ENCODE measurements at regions not wholly inside any gene's neighbourhood (a gene's known extent, or its start where the extent isn't known, plus 50 kb on each side); places are given as distances from the start of the nearest gene placed in this dataset.
"Not testable (repeated sequence)": the region's sequence is repeated elsewhere in the genome, so short reads cannot be mapped to it uniquely, and the experiment has no call there.

- not testable (repeated sequence) for H3K79me2 ChIP-seq (ENCODE audit: control insufficient read depth, low read length); H3K9me2 ChIP-seq (replicated peaks; ENCODE audit: control insufficient read depth, low read length); H3K4me2 ChIP-seq (ENCODE audit: low read length)
Measured at GRCh38 chr16:31990980-31991379, 117.4 kb downstream of the ZNF267 start.

GRCh38 chr16:31996325-31996724 lies 122.7 kb downstream of the ZNF267 start:
- not testable (repeated sequence) for H3K9me3 ChIP-seq (ENCODE audit: control insufficient read depth, insufficient read depth, low read length); H3K4me2 ChIP-seq (ENCODE audit: low read length); H3F3A ChIP-seq (ENCODE audit: control insufficient read depth, insufficient read depth); H4K20me1 ChIP-seq (ENCODE audit: control insufficient read depth, insufficient read depth, low read depth, low read length); H3K79me2 ChIP-seq (ENCODE audit: control insufficient read depth, low read length); H3K9me2 ChIP-seq (replicated peaks; ENCODE audit: control insufficient read depth, low read length); H3K27ac ChIP-seq (ENCODE audit: low read depth, low read length); H3K27me3 ChIP-seq (ENCODE audit: control insufficient read depth, low read length); H3K36me3 ChIP-seq (ENCODE audit: control insufficient read depth, low read length); H3K4me1 ChIP-seq (ENCODE audit: control insufficient read depth, low read length); H3K4me3 ChIP-seq (ENCODE audit: low read length)

More at GRCh38 chr16:31990980-31991379, 117.4 kb downstream of the ZNF267 start:
- H3K4me1 ChIP-seq (ENCODE audit: control insufficient read depth, low read length); H3F3A ChIP-seq (ENCODE audit: control insufficient read depth, insufficient read depth); H4K20me1 ChIP-seq (ENCODE audit: control insufficient read depth, insufficient read depth, low read depth, low read length); H3K36me3 ChIP-seq (ENCODE audit: control insufficient read depth, low read length); H3K9me3 ChIP-seq (ENCODE audit: control insufficient read depth, insufficient read depth, low read length); H3K27ac ChIP-seq (ENCODE audit: low read depth, low read length); H3K4me3 ChIP-seq (ENCODE audit: low read length); H3K27me3 ChIP-seq (ENCODE audit: control insufficient read depth, low read length): not testable (repeated sequence)

DNA sequence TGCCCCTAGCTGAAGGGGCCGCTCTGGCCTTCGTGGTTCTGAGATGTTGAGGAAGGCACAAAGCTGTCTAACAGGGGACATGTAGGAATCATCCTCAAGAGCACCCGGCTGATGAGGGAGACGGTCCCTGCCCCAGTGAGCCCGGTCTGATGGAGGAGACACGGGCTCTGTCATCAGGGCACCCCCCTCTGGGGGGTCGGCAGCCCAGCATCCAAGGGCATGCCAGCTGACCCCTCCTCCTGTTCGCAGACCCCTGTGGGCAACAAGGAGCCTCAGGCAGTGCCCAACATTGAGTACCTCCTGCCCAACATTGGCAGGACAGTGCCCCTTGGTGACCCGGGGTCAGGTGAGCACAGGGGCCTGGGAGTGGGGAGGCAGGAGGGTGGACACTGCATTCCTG lies 128.9 kb downstream of the ZNF267 start:
- not testable (repeated sequence) for H3K27me3 ChIP-seq (ENCODE audit: control insufficient read depth, low read length); H3K9me2 ChIP-seq (replicated peaks; ENCODE audit: control insufficient read depth, low read length); H3K4me2 ChIP-seq (ENCODE audit: low read length); H3K9me3 ChIP-seq (ENCODE audit: control insufficient read depth, insufficient read depth, low read length); H3K4me3 ChIP-seq (ENCODE audit: low read length); H3K36me3 ChIP-seq (ENCODE audit: control insufficient read depth, low read length); H3K4me1 ChIP-seq (ENCODE audit: control insufficient read depth, low read length); H4K20me1 ChIP-seq (ENCODE audit: control insufficient read depth, insufficient read depth, low read depth, low read length); H3K27ac ChIP-seq (ENCODE audit: low read depth, low read length); H3K79me2 ChIP-seq (ENCODE audit: control insufficient read depth, low read length); H3F3A ChIP-seq (ENCODE audit: control insufficient read depth, insufficient read depth)

DNA sequence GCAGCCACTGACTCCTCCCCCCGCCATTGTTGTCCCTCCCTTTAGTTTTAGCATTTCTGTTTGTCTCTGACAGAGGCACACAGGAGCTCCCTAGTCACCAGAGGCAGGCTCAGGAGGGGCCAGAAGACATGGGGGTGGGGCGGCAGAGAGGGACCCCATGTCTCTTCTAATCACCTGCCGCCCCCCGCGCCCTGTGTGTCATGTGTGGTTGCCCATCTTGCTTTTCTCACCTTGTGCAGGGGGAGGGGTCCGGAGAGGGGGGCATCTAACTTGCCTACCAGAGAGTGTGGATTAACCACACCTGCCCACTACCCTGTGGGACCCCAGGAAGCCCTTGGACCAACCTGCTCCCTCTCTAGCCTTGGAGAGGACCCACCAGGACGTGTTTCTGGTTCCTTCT lies 130.2 kb downstream of the ZNF267 start:
- not testable (repeated sequence) for H4K20me1 ChIP-seq (ENCODE audit: control insufficient read depth, insufficient read depth, low read depth, low read length); H3K9me3 ChIP-seq (ENCODE audit: control insufficient read depth, insufficient read depth, low read length); H3K4me2 ChIP-seq (ENCODE audit: low read length); H3F3A ChIP-seq (ENCODE audit: control insufficient read depth, insufficient read depth); H3K36me3 ChIP-seq (ENCODE audit: control insufficient read depth, low read length); H3K27me3 ChIP-seq (ENCODE audit: control insufficient read depth, low read length); H3K27ac ChIP-seq (ENCODE audit: low read depth, low read length); H3K79me2 ChIP-seq (ENCODE audit: control insufficient read depth, low read length); H3K4me3 ChIP-seq (ENCODE audit: low read length); H3K4me1 ChIP-seq (ENCODE audit: control insufficient read depth, low read length); H3K9me2 ChIP-seq (replicated peaks; ENCODE audit: control insufficient read depth, low read length)

GRCh38 chr16:32038783-32039496 lies 165.3 kb downstream of the ZNF267 start:
- not testable (repeated sequence) for H3F3A ChIP-seq (ENCODE audit: control insufficient read depth, insufficient read depth); H4K20me1 ChIP-seq (ENCODE audit: control insufficient read depth, insufficient read depth, low read depth, low read length); H3K4me2 ChIP-seq (ENCODE audit: low read length); H3K4me1 ChIP-seq (ENCODE audit: control insufficient read depth, low read length); H3K4me3 ChIP-seq (ENCODE audit: low read length); H3K36me3 ChIP-seq (ENCODE audit: control insufficient read depth, low read length); H3K27ac ChIP-seq (ENCODE audit: low read depth, low read length); H3K27me3 ChIP-seq (ENCODE audit: control insufficient read depth, low read length); H3K9me3 ChIP-seq (ENCODE audit: control insufficient read depth, insufficient read depth, low read length); H3K9me2 ChIP-seq (replicated peaks; ENCODE audit: control insufficient read depth, low read length); H3K79me2 ChIP-seq (ENCODE audit: control insufficient read depth, low read length)
- TF ChIP-seq CTCF (IDR thresholded peaks at IDR 0.05; ENCODE audit: low read depth, low read length, poor library complexity, severe bottlenecking), result peak; percentile 40

DNA sequence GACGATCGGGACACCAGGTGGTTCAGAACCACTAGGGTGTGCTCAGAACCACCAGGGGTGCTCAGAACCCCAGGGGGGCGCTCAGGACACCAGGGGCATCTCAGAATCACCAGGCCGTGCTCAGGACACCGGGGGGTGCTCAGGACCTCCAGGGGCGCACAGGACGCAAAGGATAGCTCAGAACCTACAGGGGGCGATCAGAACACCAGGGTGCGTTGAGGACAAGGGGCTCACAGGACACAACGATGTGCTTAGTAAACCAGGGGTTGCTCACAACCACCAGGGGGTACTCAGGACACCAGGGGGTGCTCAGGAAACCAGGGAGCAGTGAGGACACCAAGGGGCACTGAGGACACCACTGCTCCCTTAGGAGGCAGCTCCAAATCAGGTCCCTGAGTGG lies 166.3 kb downstream of the ZNF267 start:
- H3K9me2 ChIP-seq (replicated peaks; ENCODE audit: control insufficient read depth, low read length); H3K4me2 ChIP-seq (ENCODE audit: low read length); H3K4me3 ChIP-seq (ENCODE audit: low read length); H3K9me3 ChIP-seq (ENCODE audit: control insufficient read depth, insufficient read depth, low read length); H4K20me1 ChIP-seq (ENCODE audit: control insufficient read depth, insufficient read depth, low read depth, low read length); H3K27ac ChIP-seq (ENCODE audit: low read depth, low read length); H3F3A ChIP-seq (ENCODE audit: control insufficient read depth, insufficient read depth); H3K4me1 ChIP-seq (ENCODE audit: control insufficient read depth, low read length); H3K36me3 ChIP-seq (ENCODE audit: control insufficient read depth, low read length); H3K27me3 ChIP-seq (ENCODE audit: control insufficient read depth, low read length); H3K79me2 ChIP-seq (ENCODE audit: control insufficient read depth, low read length): not testable (repeated sequence)

DNA sequence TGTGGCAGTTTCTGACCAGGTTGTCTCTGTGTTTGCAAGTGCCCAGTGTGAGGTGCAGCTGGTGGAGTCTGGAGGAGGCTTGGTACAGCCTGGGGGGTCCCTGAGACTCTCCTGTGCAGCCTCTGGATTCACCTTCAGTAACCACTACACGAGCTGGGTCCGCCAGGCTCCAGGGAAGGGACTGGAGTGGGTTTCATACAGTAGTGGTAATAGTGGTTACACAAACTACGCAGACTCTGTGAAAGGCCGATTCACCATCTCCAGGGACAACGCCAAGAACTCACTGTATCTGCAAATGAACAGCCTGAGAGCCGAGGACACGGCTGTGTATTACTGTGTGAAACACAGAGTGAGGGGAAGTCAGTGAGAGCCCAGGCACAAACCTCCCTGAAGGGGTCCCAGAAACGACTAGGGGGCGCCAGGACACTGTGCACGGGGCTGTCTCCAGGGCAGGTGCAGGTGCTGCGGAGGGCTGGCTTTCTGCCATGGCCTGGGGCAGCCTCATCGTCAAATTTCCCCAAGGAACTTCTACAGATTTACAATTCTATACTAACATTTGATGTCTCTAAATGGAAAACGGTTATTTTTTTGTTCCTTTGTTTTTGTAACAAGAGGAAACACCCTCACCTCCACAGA lies 187.0 kb upstream of the TP53TG3D start:
- H3K9me2 ChIP-seq (replicated peaks; ENCODE audit: control insufficient read depth, low read length); H3K9me3 ChIP-seq (ENCODE audit: control insufficient read depth, insufficient read depth, low read length); H3K36me3 ChIP-seq (ENCODE audit: control insufficient read depth, low read length); H3K4me1 ChIP-seq (ENCODE audit: control insufficient read depth, low read length); H3K79me2 ChIP-seq (ENCODE audit: control insufficient read depth, low read length); H3K4me2 ChIP-seq (ENCODE audit: low read length); H3F3A ChIP-seq (ENCODE audit: control insufficient read depth, insufficient read depth); H3K27me3 ChIP-seq (ENCODE audit: control insufficient read depth, low read length); H4K20me1 ChIP-seq (ENCODE audit: control insufficient read depth, insufficient read depth, low read depth, low read length); H3K4me3 ChIP-seq (ENCODE audit: low read length); H3K27ac ChIP-seq (ENCODE audit: low read depth, low read length): not testable (repeated sequence)

Measured in DOHH2 (cell line).